ENCODE measurements at regions not wholly inside any gene's neighbourhood (a gene's known extent, or its start where the extent isn't known, plus 50 kb on each side); places are given as distances from the start of the nearest gene placed in this dataset.

DNA sequence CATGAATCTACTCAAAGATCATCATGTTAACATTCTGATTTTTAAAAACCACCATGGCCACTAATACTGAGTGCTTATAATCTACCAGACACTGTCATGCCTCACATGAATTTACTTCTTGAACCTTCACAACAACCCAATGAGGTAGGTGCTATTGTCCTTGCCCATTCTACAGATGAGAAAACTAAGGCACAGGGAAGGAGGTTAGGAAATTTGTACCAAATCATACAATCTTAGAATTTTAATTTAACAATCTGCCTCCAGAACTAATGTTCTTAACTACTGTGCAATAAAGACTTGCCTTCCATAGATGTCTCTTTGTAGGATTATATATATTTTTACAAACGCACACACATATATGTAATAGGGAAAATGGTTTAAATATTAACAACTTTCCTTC lies 269.5 kb downstream of the ALDH8A1 start:
- Histone ChIP-seq H3K9ac (no peak overlapping the region), H3K4me3 (no peak overlapping the region), H3K9me3 (replicated peaks in 1 of 11) (no peaks in the 10 kb centered on the region), H3K27ac (no peak overlapping the region), H3K36me3 (no peaks in the 10 kb centered on the region), H4K20me1 (no peaks in the 10 kb centered on the region), H3K4me2 (no peak overlapping the region), H3K27me3 (no peaks in the 10 kb centered on the region), H3K4me1 (peaks cover 0 to 18% (median 2%) of the 10 kb centered on the region in 10 experiments; a peak in 8 of 20 replicates)
- TF ChIP-seq Cebpa-rat (IDR thresholded peaks at IDR 0.05): no peak

DNA sequence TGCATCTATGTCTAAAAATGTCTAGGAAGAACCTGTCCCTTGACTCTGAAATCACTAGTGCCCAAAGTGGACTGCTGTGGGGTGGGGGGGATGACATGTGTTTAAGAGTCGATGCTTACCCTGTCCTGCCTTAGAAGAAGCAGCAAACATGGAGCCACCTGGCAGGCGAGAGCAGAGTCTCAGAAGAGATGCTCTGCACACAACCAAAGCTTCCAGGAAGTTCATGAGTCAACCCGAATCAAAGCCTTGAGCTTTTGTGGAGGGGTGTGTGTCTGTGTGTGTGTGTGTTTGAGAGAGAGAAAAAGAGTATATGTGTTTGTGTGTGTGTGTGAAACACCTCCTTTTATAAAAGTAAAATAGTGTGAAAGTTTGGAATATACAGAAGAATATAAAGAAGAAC lies 269.9 kb downstream of the ALDH8A1 start:
- Histone ChIP-seq H3K9me3 (replicated peaks in 1 of 11) (no peaks in the 10 kb centered on the region), H3K4me2 (no peak overlapping the region), H3K4me1 (peaks cover 0 to 18% (median 2%) of the 10 kb centered on the region in 10 experiments; a peak in 8 of 20 replicates), H3K36me3 (no peaks in the 10 kb centered on the region), H4K20me1 (no peaks in the 10 kb centered on the region), H3K9ac (no peak overlapping the region), H3K27ac (no peak overlapping the region), H3K27me3 (no peaks in the 10 kb centered on the region), H3K4me3 (no peak overlapping the region)
- no peak for TF ChIP-seq Cebpa-rat (IDR thresholded peaks at IDR 0.05)

DNA sequence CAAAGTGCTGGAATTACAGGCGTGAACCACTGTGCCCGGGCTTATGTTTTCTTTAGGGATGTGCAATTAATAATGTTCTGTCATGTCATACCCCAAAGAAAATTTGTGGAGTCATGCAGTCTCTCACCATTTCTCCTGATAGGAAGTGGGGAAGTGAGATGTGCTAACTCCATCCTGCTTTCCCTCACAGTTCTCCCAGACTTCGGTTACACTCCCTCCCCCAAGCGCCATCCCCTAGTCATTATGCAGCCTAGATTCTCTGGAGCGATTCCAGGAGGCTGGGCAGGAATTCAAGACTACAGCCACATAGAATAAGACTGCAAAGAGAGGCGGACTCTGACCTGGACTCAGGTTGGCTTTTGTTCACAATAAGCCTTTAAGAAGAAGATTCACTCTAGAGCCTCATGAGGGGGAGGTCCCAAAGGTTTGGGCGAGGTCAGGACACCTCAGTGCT lies 271.4 kb downstream of the ALDH8A1 start:
- Histone ChIP-seq H3K4me2 (peak overlapping the region in 1 of 11 experiments; percentile 9; a peak in 1 of 22 replicates), H4K20me1 (no peaks in the 10 kb centered on the region), H3K9me3 (replicated peaks in 1 of 11) (no peaks in the 10 kb centered on the region), H3K27me3 (no peaks in the 10 kb centered on the region), H3K4me1 (peaks cover 0 to 7% (median 0%) of the 10 kb centered on the region in 10 experiments; a peak in 3 of 20 replicates), H3K4me3 (no peak overlapping the region), H3K36me3 (no peaks in the 10 kb centered on the region), H3K9ac (no peak overlapping the region), H3K27ac (no peak overlapping the region)
- no peak for TF ChIP-seq Cebpa-rat (IDR thresholded peaks at IDR 0.05)

DNA sequence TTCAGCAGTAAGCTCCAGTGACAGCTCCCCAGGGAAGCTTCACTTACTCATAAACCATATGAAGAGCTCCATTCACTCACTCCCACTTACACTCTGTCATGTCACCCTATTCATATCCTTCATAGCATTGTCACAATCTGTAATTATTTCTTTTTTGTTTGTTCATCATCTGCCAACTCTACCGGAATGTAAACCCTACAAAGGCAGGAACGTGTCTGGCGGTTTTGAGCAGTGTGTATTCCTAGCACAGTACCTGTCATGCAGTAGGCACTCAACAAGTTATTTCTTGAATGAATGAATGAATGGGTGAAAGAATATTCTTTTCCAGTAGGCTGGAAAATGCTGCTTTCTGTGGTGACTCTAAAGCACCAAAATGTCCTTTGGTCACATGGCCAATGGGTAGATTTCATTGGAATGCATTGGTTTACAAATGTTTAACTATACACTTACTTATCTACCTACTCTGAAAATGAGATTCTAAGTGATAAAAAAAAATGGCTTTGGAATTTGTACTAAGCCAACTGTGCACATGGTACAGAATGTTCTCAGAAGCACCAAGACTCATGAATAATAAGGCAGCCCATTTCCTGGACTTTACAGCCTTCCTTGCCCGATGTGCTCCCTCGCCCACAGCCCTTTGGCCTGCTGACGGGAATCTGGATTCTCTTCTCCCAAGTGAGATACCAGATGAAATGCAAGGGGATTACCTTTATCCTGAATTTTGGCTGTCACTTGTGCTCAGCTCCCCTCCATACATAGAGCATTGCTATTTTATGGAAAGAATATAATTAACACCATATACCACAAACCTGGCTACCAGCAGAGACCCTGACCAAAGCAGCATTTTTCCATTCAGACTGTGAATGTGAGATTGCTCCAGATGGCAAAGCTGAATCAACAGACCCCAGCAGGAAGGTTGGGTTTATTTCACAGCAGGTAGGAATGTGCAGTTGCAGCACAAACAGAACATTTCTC lies 273.3 kb downstream of the ALDH8A1 start:
- Histone ChIP-seq H3K4me1 (peaks cover 0 to 6% (median 0%) of the 10 kb centered on the region in 10 experiments; a peak in 1 of 20 replicates), H3K9ac (no peak overlapping the region), H3K4me2 (no peak overlapping the region), H3K27ac (no peak overlapping the region), H3K36me3 (no peaks in the 10 kb centered on the region), H3K4me3 (no peak overlapping the region), H3K27me3 (no peaks in the 10 kb centered on the region), H4K20me1 (no peaks in the 10 kb centered on the region), H3K9me3 (replicated peaks in 1 of 11) (no peaks in the 10 kb centered on the region)
- no peak for TF ChIP-seq Cebpa-rat (IDR thresholded peaks at IDR 0.05)

DNA sequence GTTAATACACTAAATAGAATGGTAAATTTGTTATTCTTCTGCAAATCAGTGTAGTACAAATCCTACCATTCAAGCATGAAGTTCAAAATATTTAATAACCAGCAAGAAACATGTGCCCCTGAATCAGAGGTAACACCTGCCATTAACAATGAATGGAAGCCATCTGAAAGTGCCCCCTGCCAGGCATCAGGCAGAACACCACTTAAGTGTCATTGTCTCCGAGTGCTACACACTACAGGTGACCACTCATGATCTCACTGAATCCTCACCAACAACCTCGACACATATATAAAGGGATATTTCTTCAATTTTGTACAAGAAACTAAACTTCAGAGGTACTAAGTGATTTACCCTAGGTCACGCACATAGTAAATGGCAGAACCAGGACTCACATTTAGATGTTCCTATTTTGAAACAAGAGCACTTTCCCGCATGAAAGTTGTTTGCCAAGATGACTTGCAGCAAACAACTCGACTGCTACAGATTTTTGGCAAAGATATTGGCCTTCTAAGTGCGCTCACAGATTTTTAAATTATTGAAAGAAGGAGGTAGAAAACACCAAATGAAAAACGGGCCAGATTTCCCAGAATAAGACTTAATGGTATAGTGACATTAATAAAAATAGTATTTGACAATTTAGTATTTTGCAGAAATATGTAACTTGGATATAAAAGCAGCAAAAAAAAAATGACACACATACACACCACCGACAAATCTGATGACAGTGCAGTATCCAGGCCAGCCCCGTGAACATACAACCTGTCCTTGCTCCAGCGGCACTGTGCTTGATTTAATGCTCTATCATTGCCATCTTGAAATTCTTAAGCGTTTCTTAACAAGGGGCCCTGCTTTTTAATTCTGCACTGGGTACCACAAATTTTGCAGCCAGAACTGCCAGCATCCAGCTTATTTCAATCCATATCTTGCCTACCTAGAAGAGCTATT lies 274.5 kb downstream of the ALDH8A1 start:
- no peaks in the 10 kb centered on the region for H3K36me3 ChIP-seq
- H3K27me3 ChIP-seq: no peaks in the 10 kb centered on the region
- H3K27ac ChIP-seq: no peak overlapping the region
- H3K4me1 ChIP-seq: peaks cover 0 to 6% (median 0%) of the 10 kb centered on the region in 10 experiments; a peak in 1 of 20 replicates
- H4K20me1 ChIP-seq: no peaks in the 10 kb centered on the region
- no peak for TF ChIP-seq Cebpa-rat (IDR thresholded peaks at IDR 0.05)
- no peak overlapping the region for H3K9ac ChIP-seq
- H3K4me3 ChIP-seq: no peak overlapping the region
- H3K4me2 ChIP-seq: no peak overlapping the region
- no peaks in the 10 kb centered on the region for H3K9me3 ChIP-seq (replicated peaks in 1 of 11)

DNA sequence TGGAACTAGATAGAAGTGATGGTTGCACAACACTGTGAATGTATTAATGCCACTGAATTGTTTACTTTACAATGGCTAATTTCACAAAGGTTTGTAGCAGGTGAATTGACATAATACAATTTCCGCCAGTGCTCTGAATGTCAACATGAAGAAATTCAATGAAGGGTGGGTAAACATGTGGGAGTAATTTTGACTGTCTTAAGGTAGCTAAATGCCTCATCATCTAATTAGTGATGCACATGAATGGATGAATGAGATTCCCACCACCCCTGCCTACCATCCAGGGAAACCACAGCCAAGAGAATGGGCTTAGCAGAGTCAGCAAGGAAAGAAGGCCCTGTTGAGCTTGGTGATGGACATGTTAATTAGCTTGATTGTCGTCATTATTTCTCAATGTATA lies 275.3 kb downstream of the ALDH8A1 start:
- TF ChIP-seq Cebpa-rat (IDR thresholded peaks at IDR 0.05): no peak

DNA sequence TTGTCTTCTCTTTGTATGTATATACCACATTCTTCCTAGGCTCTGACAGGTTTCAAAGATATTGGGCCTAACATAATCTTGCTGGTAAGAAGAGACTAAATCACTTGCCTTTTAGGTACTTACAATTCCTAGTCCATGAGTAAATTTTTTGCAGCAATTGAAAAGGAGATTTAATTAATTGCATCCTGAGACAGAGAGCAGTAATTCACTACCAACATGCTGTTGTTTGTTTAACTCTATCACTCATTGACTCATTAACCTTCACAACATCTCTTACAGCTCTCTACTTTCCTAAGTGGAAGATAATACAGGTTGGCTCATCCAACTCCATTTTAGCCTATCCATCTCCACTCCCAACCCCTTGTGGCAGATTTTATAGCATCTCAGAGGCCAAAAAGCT lies 280.4 kb downstream of the ALDH8A1 start:
- no peak for TF ChIP-seq Cebpa-rat (IDR thresholded peaks at IDR 0.05)
- no peak overlapping the region for H3K4me2 ChIP-seq
- H3K36me3 ChIP-seq: no peaks in the 10 kb centered on the region
- H3K27me3 ChIP-seq: no peaks in the 10 kb centered on the region
- no peak overlapping the region for H3K27ac ChIP-seq
- H4K20me1 ChIP-seq: no peaks in the 10 kb centered on the region
- peaks cover 0 to 7% (median 0%) of the 10 kb centered on the region in 11 experiments; a peak in 1 of 22 replicates for H3K9me3 ChIP-seq (replicated peaks in 1 of 11)
- H3K9ac ChIP-seq: no peak overlapping the region
- H3K4me1 ChIP-seq: peaks cover 0 to 22% (median 0%) of the 10 kb centered on the region in 10 experiments; a peak in 6 of 20 replicates
- no peak overlapping the region for H3K4me3 ChIP-seq

More for the DNA sequence above, 275.3 kb downstream of the ALDH8A1 start:
- Histone ChIP-seq H3K4me1 (peaks cover 0 to 6% (median 0%) of the 10 kb centered on the region in 10 experiments; a peak in 1 of 20 replicates), H3K36me3 (no peaks in the 10 kb centered on the region), H4K20me1 (no peaks in the 10 kb centered on the region), H3K9ac (no peak overlapping the region), H3K27ac (no peak overlapping the region), H3K27me3 (no peaks in the 10 kb centered on the region), H3K4me2 (no peak overlapping the region), H3K4me3 (no peak overlapping the region), H3K9me3 (replicated peaks in 1 of 11) (no peaks in the 10 kb centered on the region)

DNA sequence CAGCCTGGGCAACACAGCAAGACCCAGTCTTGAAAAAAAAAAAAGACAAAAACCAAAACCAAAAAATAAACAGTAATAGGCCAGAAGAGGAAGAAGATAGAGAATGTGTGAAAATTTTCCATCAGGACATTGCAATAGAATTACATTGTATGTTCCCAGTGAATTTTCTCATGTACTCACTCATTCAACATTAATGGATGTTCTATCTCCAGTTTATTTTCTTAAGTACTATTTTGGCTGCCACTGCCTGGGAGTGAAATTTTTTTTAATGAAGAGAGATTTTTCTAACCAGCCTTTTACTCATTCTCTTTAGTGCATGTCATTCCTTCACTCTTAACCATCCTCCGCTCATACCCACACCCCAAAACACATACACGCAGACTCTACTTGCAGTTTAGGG lies 282.8 kb downstream of the ALDH8A1 start:
- Histone ChIP-seq H3K9me3 (replicated peaks in 1 of 11) (peaks cover 0 to 7% (median 0%) of the 10 kb centered on the region in 11 experiments; a peak in 1 of 22 replicates), H3K4me2 (peak overlapping the region in 2 of 11 experiments; percentile 57 to 69; a peak in 1 of 22 replicates), H3K36me3 (no peaks in the 10 kb centered on the region), H3K4me3 (no peak overlapping the region), H3K27ac (no peak overlapping the region), H3K4me1 (peaks cover 0 to 40% (median 6%) of the 10 kb centered on the region in 10 experiments; a peak in 15 of 20 replicates), H3K27me3 (no peaks in the 10 kb centered on the region), H3K9ac (no peak overlapping the region), H4K20me1 (no peaks in the 10 kb centered on the region)
- no peak for TF ChIP-seq Cebpa-rat (IDR thresholded peaks at IDR 0.05)
